ENCODE measurements at regions not wholly inside any gene's neighbourhood (a gene's known extent, or its start where the extent isn't known, plus 50 kb on each side); places are given as distances from the start of the nearest gene placed in this dataset.

- DNase-seq = no peak
- no peak overlapping the region for H3K27ac Mint-ChIP-seq (ENCODE audit: unreplicated experiment)
- no peaks in the 10 kb centered on the region for H3K36me3 Mint-ChIP-seq (ENCODE audit: unreplicated experiment)
- H3K27me3 Mint-ChIP-seq (ENCODE audit: unreplicated experiment) = peaks cover 3% of the 10 kb centered on the region
- H3K4me3 Mint-ChIP-seq (ENCODE audit: unreplicated experiment) = no peak overlapping the region
- H3K9me3 Mint-ChIP-seq (ENCODE audit: unreplicated experiment) = peaks cover 5% of the 10 kb centered on the region
- peaks cover 34% of the 10 kb centered on the region for H3K4me1 Mint-ChIP-seq (ENCODE audit: low read depth, unreplicated experiment)
- TF ChIP-seq, protein P1, sequence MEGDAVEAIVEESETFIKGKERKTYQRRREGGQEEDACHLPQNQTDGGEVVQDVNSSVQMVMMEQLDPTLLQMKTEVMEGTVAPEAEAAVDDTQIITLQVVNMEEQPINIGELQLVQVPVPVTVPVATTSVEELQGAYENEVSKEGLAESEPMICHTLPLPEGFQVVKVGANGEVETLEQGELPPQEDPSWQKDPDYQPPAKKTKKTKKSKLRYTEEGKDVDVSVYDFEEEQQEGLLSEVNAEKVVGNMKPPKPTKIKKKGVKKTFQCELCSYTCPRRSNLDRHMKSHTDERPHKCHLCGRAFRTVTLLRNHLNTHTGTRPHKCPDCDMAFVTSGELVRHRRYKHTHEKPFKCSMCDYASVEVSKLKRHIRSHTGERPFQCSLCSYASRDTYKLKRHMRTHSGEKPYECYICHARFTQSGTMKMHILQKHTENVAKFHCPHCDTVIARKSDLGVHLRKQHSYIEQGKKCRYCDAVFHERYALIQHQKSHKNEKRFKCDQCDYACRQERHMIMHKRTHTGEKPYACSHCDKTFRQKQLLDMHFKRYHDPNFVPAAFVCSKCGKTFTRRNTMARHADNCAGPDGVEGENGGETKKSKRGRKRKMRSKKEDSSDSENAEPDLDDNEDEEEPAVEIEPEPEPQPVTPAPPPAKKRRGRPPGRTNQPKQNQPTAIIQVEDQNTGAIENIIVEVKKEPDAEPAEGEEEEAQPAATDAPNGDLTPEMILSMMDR (IDR thresholded peaks at IDR 0.05; ENCODE audit: partially characterized antibody, unreplicated experiment) = no peak
These were observed 154.1 kb downstream of the VAPA start for GRCh38 chr18:10067670-10068659.

GRCh38 chr18:10068766-10069567, 155.2 kb downstream of the VAPA start:
- peaks cover 3% of the 10 kb centered on the region for H3K27me3 Mint-ChIP-seq (ENCODE audit: unreplicated experiment)
- H3K36me3 Mint-ChIP-seq (ENCODE audit: unreplicated experiment) = no peaks in the 10 kb centered on the region
- DNase-seq = no peak
- TF ChIP-seq, protein P1 (IDR thresholded peaks at IDR 0.05; ENCODE audit: partially characterized antibody, unreplicated experiment) = no peak
- H3K9me3 Mint-ChIP-seq (ENCODE audit: unreplicated experiment) = peaks cover 1% of the 10 kb centered on the region
- H3K27ac Mint-ChIP-seq (ENCODE audit: unreplicated experiment) = no peak overlapping the region
- peaks cover 29% of the 10 kb centered on the region for H3K4me1 Mint-ChIP-seq (ENCODE audit: low read depth, unreplicated experiment)
- H3K4me3 Mint-ChIP-seq (ENCODE audit: unreplicated experiment) = no peak overlapping the region

DNA sequence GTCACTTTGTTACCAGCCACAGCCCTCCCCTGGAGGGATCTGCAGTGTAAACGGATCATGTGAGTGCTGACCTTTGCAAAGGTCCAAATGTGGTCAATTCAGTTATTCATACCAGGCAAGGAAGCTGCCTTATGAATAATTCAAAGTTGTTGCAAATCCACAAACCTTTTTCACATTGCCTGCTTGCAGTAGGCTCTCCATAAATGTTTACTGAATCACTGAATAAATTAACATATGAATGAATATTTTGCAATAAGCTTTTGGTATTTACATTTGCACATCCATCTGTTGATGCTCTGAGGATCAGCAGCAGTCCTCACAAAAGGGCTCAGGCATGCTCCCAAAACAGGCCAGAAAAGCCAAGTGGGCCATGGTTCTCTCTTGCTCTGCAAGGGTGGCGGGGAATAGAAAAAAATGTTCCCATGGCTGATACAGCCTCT, 156.8 kb downstream of the VAPA start:
- H3K9me3 Mint-ChIP-seq (ENCODE audit: unreplicated experiment) = peaks cover 3% of the 10 kb centered on the region
- no peak overlapping the region for H3K27ac Mint-ChIP-seq (ENCODE audit: unreplicated experiment)
- peaks cover 33% of the 10 kb centered on the region for H3K4me1 Mint-ChIP-seq (ENCODE audit: low read depth, unreplicated experiment)
- H3K36me3 Mint-ChIP-seq (ENCODE audit: unreplicated experiment) = no peaks in the 10 kb centered on the region
- TF ChIP-seq, protein P1 (IDR thresholded peaks at IDR 0.05; ENCODE audit: partially characterized antibody, unreplicated experiment) = no peak
- no peak overlapping the region for H3K4me3 Mint-ChIP-seq (ENCODE audit: unreplicated experiment)
- DNase-seq = no peak
- no peaks in the 10 kb centered on the region for H3K27me3 Mint-ChIP-seq (ENCODE audit: unreplicated experiment)

- Mint-ChIP-seq H3K4me1 (ENCODE audit: low read depth, unreplicated experiment) (peaks cover 39% of the 10 kb centered on the region), H3K27me3 (ENCODE audit: unreplicated experiment) (peaks cover 2% of the 10 kb centered on the region), H3K9me3 (ENCODE audit: unreplicated experiment) (peaks cover 4% of the 10 kb centered on the region), H3K36me3 (ENCODE audit: unreplicated experiment) (no peaks in the 10 kb centered on the region), H3K4me3 (ENCODE audit: unreplicated experiment) (no peak overlapping the region), H3K27ac (ENCODE audit: unreplicated experiment) (no peak overlapping the region)
- no peak for DNase-seq
- TF ChIP-seq, protein P1 (IDR thresholded peaks at IDR 0.05; ENCODE audit: partially characterized antibody, unreplicated experiment) = no peak
These were observed 158.9 kb downstream of the VAPA start for GRCh38 chr18:10072671-10073175.

Measured in glutamatergic neuron (in vitro differentiated cells).